ENCODE measurements at regions not wholly inside any gene's neighbourhood (a gene's known extent, or its start where the extent isn't known, plus 50 kb on each side); places are given as distances from the start of the nearest gene placed in this dataset.

DNA sequence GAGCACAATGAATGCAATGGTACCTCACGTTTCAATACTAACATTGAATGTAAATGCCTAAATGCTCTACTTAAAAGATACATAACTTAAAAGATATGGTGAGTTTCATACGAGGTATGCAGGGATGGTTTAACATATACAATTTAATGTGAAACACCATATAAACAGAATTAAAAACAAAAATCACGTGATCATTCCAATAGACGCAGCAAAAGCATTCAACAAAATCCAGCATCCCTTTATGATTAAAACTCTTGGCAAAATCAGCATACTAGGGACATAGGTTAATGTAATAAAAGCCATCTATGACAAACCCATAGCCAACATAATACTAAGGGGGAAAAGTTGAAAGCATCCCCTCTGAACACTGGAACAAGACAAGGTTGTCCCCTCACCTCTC is 845.7 kb downstream of the SLC16A7 start (continued):
- no peak for TF ChIP-seq TEAD4 (IDR thresholded peaks at IDR 0.05; ENCODE audit: low read depth, low read length)

DNA sequence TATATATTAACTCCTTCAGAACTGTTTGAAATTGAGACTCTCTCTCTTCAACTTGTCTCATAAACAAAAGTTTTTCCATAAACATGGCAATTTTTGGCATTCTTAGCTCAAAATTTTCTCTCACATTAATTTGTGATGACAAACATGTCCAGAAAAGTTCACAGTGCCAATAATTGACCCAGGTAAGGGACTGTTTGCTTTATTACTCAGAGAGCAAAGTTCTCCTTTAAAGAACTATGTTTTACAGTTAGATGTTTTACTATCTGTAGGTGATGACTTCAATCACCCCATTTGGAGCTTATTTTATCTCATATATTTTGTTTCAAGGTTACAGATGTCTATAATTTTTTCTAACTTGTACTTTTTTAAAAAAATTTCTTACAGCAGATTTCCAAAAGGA is 855.6 kb downstream of the SLC16A7 start:
- no peak overlapping the region for H2BK120ac ChIP-seq (replicated peaks; ENCODE audit: low read depth, low read length)
- no peak for TF ChIP-seq SP4 (IDR thresholded peaks at IDR 0.05; ENCODE audit: low read length)
- no peaks in the 10 kb centered on the region for H3K79me1 ChIP-seq (ENCODE audit: low read depth, low read length)
- no peak overlapping the region for H3K14ac ChIP-seq (ENCODE audit: insufficient read length)
- H3K36me3 ChIP-seq (ENCODE audit: control insufficient read depth in 2 of 4, insufficient read depth in 4 of 4, low read length in 3 of 4): no peaks in the 10 kb centered on the region
- CTCF ChIA-PET (ENCODE audit: partially characterized antibody): no interaction called here
- H3K4me3 ChIP-seq (ENCODE audit: extremely low read depth in 1 of 4, insufficient read depth in 2 of 4, low read depth in 3 of 4, low read length in 4 of 4): no peak overlapping the region
- H2BK15ac ChIP-seq (ENCODE audit: low read length): no peak overlapping the region
- no peaks in the 10 kb centered on the region for H3K4me1 ChIP-seq (replicated peaks in 1 of 4; ENCODE audit: control insufficient read depth in 3 of 4, insufficient read depth in 4 of 4, low read length in 3 of 4)
- H3K9ac ChIP-seq (replicated peaks in 1 of 4; ENCODE audit: extremely low read depth in 1 of 4, low read depth in 3 of 4, low read length in 3 of 4): no peak overlapping the region
- H4K8ac ChIP-seq (ENCODE audit: extremely low read depth, insufficient read depth, low read length): no peak overlapping the region
- H4K20me1 ChIP-seq (replicated peaks in 1 of 2; ENCODE audit: control insufficient read depth in 1 of 2, insufficient read depth in 2 of 2, low read length in 2 of 2): no peaks in the 10 kb centered on the region
- H2BK12ac ChIP-seq (ENCODE audit: low read depth, low read length): no peak overlapping the region
- H3K4ac ChIP-seq (replicated peaks; ENCODE audit: insufficient read length, low read depth, low read length): no peak overlapping the region
- H4K91ac ChIP-seq (replicated peaks; ENCODE audit: insufficient read length, low read length): no peak overlapping the region
- H2AFZ ChIP-seq (ENCODE audit: low read length): no peak overlapping the region
- no peaks in the 10 kb centered on the region for H3K9me3 ChIP-seq (ENCODE audit: insufficient read depth in 2 of 2, low read depth in 1 of 2, low read length in 1 of 2)
- H3K23me2 ChIP-seq (ENCODE audit: low read depth, low read length): no peaks in the 10 kb centered on the region; the same call in 1 of the 2 replicates
- no peak overlapping the region for H3K4me2 ChIP-seq (ENCODE audit: insufficient read depth in 1 of 2, low read depth in 2 of 2, low read length in 2 of 2)
- H2BK20ac ChIP-seq (ENCODE audit: low read length): no peak overlapping the region
- H3K56ac ChIP-seq (replicated peaks; ENCODE audit: insufficient read length, low read depth, low read length): no peak overlapping the region
- FAIRE-seq (no peak), DNase-seq (ENCODE audit: low read depth in 1 of 2, low spot score in 2 of 2) (no peak)
- H3K79me2 ChIP-seq (ENCODE audit: control insufficient read depth in 1 of 2, insufficient read depth in 2 of 2, low read length in 2 of 2): no peaks in the 10 kb centered on the region
- H4K5ac ChIP-seq (ENCODE audit: insufficient read length, low read depth, low read length): no peak overlapping the region
- POLR2A ChIA-PET (ENCODE audit: partially characterized antibody): no interaction called here
- no peak overlapping the region for H2BK5ac ChIP-seq (ENCODE audit: low read depth, low read length)
- no peak overlapping the region for H3K27ac ChIP-seq (ENCODE audit: low read depth, low read length)
- H3K18ac ChIP-seq (ENCODE audit: extremely low read depth, low read length): no peak overlapping the region
- H3K27me3 ChIP-seq (replicated peaks in 1 of 4; ENCODE audit: control insufficient read depth in 3 of 4, extremely low read depth in 1 of 4, insufficient read depth in 3 of 4, low read length in 3 of 4): no peaks in the 10 kb centered on the region
- no peak overlapping the region for H3K23ac ChIP-seq (ENCODE audit: insufficient read length)
- no peak overlapping the region for H2AK5ac ChIP-seq (ENCODE audit: low read depth, low read length)
